Stimulated activated CD4-positive, alpha-beta T cell treated with anti-CD3 and anti-CD28 coated beads, Interleukin-4, amount 100 ng/mL, for 1 hour (primary cell): ENCODE measurements at regions not wholly inside any gene's neighbourhood (a gene's known extent, or its start where the extent isn't known, plus 50 kb on each side); places are given as distances from the start of the nearest gene placed in this dataset.
"Not testable (repeated sequence)": the region's sequence is repeated elsewhere in the genome, so short reads cannot be mapped to it uniquely, and the experiment has no call there.

Source experiments
- DNase-seq: peaks from one replicate; pipeline ENCODE4 v3.0.0-alpha.2; 2020

DNA sequence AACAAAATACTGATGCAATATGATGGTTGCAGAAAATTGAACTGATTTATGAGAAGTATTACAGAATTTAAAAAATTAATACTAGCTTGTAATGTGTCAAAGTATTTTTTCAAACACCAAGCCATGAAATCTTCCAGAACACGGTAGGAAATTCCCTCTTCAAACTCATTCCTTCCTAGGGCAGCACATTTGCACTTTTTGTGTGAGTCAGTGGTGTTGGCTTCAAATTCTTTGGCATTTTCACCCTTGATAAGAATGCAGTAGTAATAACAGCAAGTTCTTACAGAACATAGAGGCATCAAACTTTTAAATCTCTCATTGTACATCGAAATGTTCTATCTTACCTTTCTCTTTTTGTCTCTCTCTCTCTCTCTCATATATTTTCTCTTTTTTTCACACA lies 191.8 kb downstream of the CGGBP1 start:
- DNase-seq = no peak

GRCh38 chr3:87856126-87856525 lies 202.7 kb downstream of the CGGBP1 start:
- no peak for DNase-seq

- DNase-seq = no peak
Measured at GRCh38 chr3:87855616-87856015, 203.2 kb downstream of the CGGBP1 start.

DNA sequence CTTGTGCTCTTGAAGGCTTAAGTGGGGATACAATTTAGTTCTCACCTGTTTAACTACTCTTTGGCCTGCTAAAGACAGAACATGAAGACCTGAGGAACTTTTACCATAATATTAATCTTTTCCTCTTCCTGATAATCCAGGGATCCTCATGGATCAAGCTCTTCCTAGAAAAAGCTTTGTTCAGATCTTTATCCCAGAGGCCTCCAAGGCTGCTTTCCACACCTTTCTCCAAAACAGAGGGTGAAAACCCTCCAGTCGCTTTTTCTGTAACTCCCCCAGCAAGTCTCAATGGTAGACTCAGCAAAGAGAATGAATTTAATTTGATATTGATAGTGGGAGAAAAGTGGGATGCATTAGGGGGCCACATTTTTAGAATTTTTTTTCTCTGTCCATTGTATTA lies 203.6 kb downstream of the CGGBP1 start:
- DNase-seq = no peak

DNA sequence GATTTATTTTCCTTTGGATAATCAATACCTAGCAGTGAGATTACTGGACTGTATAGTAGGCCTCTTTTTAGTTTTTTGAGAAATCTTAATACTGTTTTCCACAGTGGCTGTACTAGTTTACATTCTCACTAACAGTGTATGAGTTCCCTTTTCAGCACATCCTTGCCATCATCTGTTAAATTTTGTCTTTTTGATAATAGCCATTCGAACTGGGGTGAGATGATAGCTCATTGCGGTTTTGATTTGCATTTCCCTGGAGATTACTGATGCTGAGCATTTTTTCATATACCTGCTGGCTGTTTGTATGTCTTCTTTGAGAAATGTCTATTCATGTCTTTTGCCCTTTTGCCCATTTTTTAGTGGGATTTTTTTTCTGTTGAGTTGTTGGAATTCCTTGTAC lies 210.8 kb downstream of the CGGBP1 start:
- DNase-seq = no peak

GRCh38 chr3:87837076-87837475 lies 221.7 kb downstream of the CGGBP1 start:
- no peak for DNase-seq

DNA sequence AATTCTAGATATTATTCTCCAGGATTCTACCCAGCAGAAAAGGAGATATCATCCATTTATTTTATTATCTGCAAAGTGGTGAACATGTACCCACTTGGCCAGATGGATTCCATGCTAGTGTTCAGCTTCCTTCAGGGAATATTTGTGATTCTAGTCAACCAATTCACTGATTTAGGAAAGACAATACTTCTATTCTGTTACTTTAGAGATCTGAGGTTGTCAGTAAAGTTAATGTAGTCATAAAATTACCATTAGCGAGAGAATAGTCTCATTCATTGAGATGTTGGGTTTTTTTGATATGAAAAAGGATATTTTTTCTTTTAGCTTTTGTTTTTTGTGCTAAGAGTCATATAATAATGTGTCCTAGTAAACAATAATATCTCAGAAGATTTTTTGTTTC lies 222.8 kb downstream of the CGGBP1 start:
- no peak for DNase-seq

GRCh38 chr3:87835236-87835635 lies 223.6 kb downstream of the CGGBP1 start:
- no peak for DNase-seq

DNA sequence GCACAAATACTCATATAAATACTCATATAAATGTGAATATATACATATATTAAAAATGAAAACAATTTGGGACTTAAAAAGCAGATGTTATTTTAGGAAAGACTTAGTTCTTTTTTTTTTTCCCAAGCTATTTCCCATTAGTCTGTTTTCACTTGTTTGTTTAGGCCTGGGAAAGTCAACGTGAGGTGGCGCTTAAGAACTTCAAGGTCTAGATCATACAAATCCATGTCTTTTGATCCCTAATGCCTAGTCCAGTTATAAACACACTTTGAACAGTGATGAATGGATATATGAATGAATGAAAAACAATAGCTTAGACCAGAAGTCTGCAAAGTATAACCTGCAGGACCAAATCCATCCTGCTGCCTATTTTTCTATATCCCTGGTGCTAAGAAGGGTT lies 224.5 kb downstream of the CGGBP1 start:
- no peak for DNase-seq

GRCh38 chr3:87833039-87833377 lies 225.8 kb downstream of the CGGBP1 start:
- no peak for DNase-seq

GRCh38 chr3:87828046-87828445 lies 230.8 kb downstream of the CGGBP1 start:
- DNase-seq = no peak

GRCh38 chr3:87822563-87822962 lies 236.2 kb downstream of the CGGBP1 start:
- DNase-seq = no peak

- DNase-seq = not testable (repeated sequence)
Measured at GRCh38 chr3:87813503-87813902, 245.3 kb downstream of the CGGBP1 start.

DNA sequence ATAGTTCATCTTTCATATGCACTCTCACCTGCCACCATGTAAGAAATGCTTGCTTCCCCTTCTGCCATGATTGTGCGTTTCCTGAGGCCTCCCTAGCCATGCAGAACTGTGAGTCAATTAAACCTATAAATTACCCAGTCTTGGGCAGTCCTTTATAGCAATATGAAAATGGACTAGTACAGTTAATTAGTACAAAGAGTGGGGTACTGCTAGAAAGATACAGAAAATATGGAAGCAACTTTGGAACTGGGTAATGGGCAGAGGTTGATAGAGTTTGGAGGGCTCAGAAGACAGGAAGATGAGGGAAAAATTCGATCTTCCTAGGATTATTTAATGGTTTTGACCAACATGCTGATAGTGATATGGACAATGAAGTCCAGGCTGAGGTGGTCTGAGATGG lies 246.9 kb downstream of the CGGBP1 start:
- DNase-seq = no peak

DNA sequence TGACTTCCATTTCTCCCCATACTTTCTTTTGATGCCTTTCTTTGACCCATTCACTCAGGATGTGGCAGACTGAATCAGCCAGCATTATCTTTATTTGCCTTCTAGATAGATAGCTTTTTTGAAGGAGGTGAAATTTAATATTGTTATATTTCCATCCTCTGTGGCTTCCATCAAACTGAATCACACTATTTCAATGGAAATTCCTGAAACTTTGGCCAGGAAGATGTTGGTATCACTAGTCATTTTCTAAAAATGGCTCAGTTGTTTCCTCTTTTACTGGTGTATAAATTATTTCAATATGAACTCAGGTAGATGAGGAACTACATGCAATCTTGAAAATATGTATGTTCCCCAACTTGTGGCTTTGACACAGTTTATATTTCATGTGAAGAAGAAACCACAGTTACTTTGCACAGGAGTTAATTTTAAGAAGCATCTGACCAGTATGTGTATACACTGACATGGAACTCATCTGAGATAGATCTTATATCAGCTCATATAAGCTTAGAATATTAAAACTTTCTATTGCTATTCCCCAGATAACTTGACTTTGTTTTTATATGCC lies 248.3 kb downstream of the CGGBP1 start:
- no peak for DNase-seq

- DNase-seq = no peak
Measured at GRCh38 chr3:87805670-87806069, 253.1 kb downstream of the CGGBP1 start.

GRCh38 chr3:87801409-87801808 lies 257.4 kb downstream of the CGGBP1 start:
- DNase-seq = no peak

DNA sequence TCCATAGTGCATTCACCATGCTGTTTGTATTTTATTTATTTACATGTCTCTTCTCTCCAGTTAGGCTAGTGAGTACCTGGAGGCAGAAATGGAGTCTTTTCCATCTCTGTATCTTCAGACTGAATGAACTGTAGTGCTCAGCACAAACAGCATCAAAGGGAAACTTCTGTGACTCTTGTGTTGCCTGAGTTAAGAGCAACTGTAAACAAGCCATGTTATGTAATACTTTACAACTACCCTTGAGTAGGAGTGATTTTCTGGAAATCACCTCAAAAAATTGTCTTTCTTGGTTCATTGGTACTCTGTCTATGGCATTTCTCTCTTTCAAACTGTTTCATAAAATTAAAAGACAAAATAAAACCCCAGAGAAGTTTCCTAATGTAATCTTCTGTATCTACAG lies 258.3 kb downstream of the CGGBP1 start:
- DNase-seq = no peak

GRCh38 chr3:87798567-87798947 lies 260.2 kb downstream of the CGGBP1 start:
- DNase-seq = no peak

DNA sequence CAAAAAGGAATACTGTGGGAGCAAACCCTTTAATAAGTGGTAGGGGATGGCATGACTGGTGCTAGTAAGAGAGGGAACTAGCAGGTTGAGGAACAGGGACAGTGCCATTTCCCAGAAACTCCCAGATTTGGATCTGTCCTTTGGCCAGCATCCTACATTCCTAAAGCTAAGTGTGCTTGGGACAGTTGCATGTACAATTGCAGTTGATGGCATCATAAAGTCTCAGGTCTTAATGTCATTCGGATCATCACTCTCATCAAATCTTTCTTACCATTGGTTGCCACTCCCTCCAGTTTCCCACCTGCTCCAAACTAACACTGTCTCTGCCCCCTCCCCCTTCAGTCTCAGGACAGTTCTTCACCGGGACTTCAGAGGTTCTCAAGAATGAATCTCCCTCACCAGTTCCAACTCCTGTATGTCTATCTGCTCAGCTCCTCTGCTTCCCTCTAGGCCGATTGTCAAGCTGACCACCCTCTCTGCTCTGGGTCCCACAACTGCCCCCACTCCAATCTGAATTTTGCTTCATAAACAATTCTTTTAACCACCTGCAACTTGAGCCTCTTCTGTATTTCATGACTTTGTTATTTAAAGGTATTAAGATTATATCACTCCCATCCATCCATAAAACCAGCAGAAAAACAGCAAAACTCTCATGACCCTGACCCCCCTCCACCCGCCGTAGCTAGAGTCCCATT lies 260.8 kb downstream of the CGGBP1 start:
- DNase-seq = no peak

GRCh38 chr3:87796843-87797185 lies 262.0 kb downstream of the CGGBP1 start:
- DNase-seq = no peak

GRCh38 chr3:87796137-87796842 lies 262.5 kb downstream of the CGGBP1 start:
- DNase-seq = no peak

DNA sequence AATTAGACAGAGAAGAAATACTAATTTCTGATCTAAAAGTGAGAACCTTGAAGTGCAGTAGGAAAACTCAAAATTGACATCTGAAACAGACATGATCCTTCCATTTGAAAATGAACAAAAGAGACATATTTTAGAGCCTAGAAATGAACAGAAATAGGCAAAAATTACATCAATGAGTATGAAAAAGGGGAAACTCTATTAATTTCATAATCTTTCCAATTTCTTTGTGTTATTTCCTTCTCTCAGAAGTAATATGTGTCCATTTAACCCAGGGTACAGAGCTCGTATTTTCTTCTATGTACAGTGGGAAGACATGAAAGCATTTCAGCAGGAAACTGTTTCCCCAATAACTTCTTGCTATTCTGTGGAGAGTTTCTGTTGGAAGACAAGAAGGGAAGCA lies 263.1 kb downstream of the CGGBP1 start:
- DNase-seq = no peak

GRCh38 chr3:87793337-87793877 lies 265.4 kb downstream of the CGGBP1 start:
- DNase-seq = no peak
